Stomach smooth muscle (tissue), 2 donors: ENCODE measurements at regions not wholly inside any gene's neighbourhood (a gene's known extent, or its start where the extent isn't known, plus 50 kb on each side); places are given as distances from the start of the nearest gene placed in this dataset.
A peak's percentile ranks its signal among the peaks of the same experiment; 100 is the strongest.
"Not testable (repeated sequence)": the region's sequence is repeated elsewhere in the genome, so short reads cannot be mapped to it uniquely, and the experiment has no call there.

ENCODE experiments used
- H3K27ac ChIP-seq: one replicate; pipeline ENCODE4 v1.7.0; 2013; ENCODE audit warnings: mild to moderate bottlenecking, low read length, inconsistent platforms
- H3K27me3 ChIP-seq, 2 donors: one replicate each; pipeline ENCODE4 v1.7.0; 2013; ENCODE audit warnings: low read length in 2 of 2; ENCODE audit not compliant: insufficient read depth in 2 of 2, control insufficient read depth in 1 of 2
- H3K36me3 ChIP-seq, 2 donors: one replicate each; pipeline ENCODE4 v1.7.0; 2013; ENCODE audit warnings: low read length in 2 of 2; ENCODE audit not compliant: control insufficient read depth in 2 of 2, insufficient read depth in 2 of 2
- H3K4me1 ChIP-seq: one replicate; pipeline ENCODE4 v1.7.0; 2013; ENCODE audit warnings: low read length; ENCODE audit not compliant: control insufficient read depth, insufficient read depth
- H3K4me3 ChIP-seq, 2 donors: one replicate each; pipeline ENCODE4 v1.7.0; 2013; ENCODE audit warnings: low read length in 2 of 2
- H3K9ac ChIP-seq, 2 donors: one replicate each; pipeline ENCODE4 v1.7.0; 2013; ENCODE audit warnings: low read length in 2 of 2, mild to moderate bottlenecking in 1 of 2
- H3K9me3 ChIP-seq, 2 donors: one replicate each; pipeline ENCODE4 v1.7.0; 2013; ENCODE audit warnings: low read length in 2 of 2; ENCODE audit not compliant: control insufficient read depth in 2 of 2
- donor health status: healthy.
- donor health status: Pancreatic carcinoma.

DNA sequence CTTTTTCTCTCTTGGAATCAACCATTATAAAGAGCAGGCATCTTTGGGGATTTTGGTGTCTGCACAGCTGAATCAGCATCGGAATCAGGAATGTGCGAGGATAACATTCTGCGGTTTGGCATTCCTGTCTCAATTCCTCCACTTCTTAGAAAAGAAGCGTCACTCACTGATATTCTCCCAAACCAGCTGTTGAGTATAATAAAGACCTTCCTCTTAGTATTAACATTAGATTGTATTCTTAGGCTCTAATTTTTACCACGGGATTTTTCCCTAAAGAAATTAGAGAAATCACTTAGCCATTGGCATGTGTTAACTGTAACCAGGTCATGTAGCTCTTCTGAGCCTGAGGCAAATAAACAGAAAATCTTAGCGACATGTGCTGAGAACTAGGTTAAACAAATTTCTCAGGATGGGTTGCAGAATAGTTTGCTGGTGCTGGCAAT lies 128.7 kb downstream of the TMX1 start:
- Histone ChIP-seq H3K9me3 (no peaks in the 10 kb centered on the region), H3K4me3 (no peak overlapping the region), H3K4me1 (no peaks in the 10 kb centered on the region), H3K36me3 (no peaks in the 10 kb centered on the region), H3K9ac (no peak overlapping the region), H3K27me3 (no peaks in the 10 kb centered on the region), H3K27ac (no peak overlapping the region)

DNA sequence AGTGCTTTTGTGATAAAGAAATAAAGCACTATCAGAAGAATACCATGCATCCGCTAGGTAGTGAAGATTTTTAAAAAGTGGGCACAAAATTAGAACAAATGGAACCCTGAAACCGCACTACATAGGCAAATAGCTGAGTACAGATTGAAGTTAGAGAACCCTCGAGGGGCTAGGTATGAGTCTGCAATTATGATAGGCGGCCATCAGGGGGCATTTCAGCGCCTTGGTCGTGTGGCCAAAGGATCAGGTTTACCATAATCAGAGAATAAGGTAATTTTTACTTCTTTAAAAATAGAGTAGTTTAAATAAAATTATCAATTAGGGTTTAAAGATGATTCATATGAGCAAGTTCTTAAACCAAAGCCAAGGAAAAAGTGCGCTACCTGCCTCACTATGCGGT lies 129.8 kb downstream of the TMX1 start:
- Histone ChIP-seq H3K9ac (no peak overlapping the region), H3K27ac (no peak overlapping the region), H3K4me1 (no peaks in the 10 kb centered on the region), H3K36me3 (no peaks in the 10 kb centered on the region), H3K27me3 (no peaks in the 10 kb centered on the region), H3K9me3 (no peaks in the 10 kb centered on the region), H3K4me3 (no peak overlapping the region)

DNA sequence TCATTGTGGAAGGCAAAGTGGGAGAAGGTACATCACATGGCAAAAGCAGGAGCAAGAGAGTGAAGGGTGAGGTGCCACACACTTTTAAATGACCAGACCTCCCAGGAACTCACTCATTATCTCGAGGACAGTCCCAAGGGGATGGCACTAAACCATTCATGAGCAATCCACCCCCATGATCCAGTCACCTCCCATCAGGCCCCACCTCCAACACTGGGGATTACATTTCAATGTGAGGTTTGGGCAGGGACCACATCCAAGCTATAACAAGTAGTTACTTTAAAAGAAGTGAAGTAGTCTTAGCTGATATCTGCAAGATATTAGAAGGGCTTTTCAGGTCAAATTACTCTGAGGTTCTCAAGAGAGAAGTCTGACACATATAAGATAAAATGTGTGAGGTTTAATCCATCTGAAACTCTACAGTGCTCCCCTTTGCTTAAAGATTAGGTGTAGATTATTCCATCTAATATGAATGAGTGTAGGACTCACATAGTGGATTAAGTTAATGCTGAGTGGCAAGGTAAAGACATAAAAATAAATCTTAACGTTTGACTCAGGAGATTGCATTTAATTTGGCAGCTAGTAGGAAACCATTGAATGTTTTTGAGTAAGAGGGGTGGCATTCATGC lies 130.8 kb downstream of the TMX1 start:
- Histone ChIP-seq H3K4me1 (no peaks in the 10 kb centered on the region), H3K9ac (no peak overlapping the region), H3K36me3 (no peaks in the 10 kb centered on the region), H3K27me3 (no peaks in the 10 kb centered on the region), H3K4me3 (no peak overlapping the region), H3K27ac (no peak overlapping the region), H3K9me3 (no peaks in the 10 kb centered on the region)

DNA sequence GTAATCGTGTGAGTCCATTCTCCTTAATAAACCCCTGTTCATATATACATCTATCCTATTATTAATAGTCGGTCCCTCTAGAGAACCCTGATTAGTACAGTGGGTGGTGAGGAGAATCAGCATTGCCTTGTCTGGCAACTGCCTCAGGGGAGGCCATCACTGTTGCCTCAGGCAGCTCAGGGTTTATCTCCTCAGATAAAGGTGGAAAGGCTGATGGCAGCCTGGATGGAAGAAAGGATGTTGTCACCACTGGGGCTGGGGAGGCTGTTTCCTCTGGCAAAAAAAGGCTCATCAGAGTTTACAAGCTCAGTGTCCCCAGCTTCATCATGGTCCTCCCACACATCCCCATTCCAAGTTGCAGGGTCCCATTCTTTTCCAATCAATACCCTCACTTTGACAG lies 137.1 kb downstream of the TMX1 start:
- not testable (repeated sequence) for H3K27ac ChIP-seq, H3K27me3 ChIP-seq

DNA sequence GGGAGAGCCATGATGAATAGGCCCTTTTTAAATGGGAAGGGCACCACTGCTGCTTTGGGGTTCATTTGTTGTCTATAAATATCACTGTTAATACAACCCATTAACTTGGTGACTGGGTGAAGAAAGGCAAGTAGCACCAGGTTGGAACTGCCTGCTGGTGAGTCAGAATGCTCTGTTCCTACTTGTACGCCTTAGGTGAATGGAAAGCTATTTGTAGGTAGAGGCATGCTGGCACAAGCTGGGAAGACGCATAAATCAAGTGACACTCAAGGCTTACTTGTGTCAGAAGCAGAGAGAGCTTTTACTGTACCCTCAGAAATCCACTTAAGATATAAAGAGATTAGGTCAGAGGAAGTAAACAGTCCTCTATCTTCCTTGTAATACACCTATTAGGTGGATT lies 142.5 kb downstream of the TMX1 start:
- no peak overlapping the region for H3K27ac ChIP-seq
- H3K9ac ChIP-seq = no peak overlapping the region
- no peaks in the 10 kb centered on the region for H3K27me3 ChIP-seq
- H3K4me1 ChIP-seq = no peaks in the 10 kb centered on the region
- no peaks in the 10 kb centered on the region for H3K9me3 ChIP-seq
- H3K4me3 ChIP-seq = no peak overlapping the region
- no peaks in the 10 kb centered on the region for H3K36me3 ChIP-seq

More for the DNA sequence above, 137.1 kb downstream of the TMX1 start:
- not testable (repeated sequence) for H3K9me3 ChIP-seq, H3K4me1 ChIP-seq, H3K4me3 ChIP-seq, H3K9ac ChIP-seq, H3K36me3 ChIP-seq

DNA sequence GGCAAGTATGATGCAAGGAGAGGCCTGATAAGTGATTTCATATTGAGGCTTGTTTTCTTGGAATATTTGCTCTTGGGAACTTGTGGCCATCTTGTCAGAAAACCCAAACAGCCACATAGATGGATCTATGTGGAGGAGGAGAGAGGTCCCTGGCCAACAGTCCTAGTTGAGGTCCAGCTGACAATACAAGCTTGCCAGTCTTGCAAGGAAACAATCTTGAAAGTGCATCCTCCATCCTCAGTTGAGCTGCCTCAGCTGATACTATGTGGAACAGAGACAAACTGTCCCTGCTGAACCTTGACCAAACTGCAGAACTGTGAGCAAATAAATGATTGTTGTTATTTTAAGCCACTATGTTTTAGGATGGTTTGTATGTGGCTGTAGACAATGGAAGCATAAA lies 146.4 kb downstream of the TMX1 start:
- H3K27me3 ChIP-seq = no peaks in the 10 kb centered on the region
- no peaks in the 10 kb centered on the region for H3K4me1 ChIP-seq
- H3K9ac ChIP-seq = no peak overlapping the region
- no peaks in the 10 kb centered on the region for H3K9me3 ChIP-seq
- no peak overlapping the region for H3K27ac ChIP-seq
- H3K4me3 ChIP-seq = no peak overlapping the region
- H3K36me3 ChIP-seq = no peaks in the 10 kb centered on the region

DNA sequence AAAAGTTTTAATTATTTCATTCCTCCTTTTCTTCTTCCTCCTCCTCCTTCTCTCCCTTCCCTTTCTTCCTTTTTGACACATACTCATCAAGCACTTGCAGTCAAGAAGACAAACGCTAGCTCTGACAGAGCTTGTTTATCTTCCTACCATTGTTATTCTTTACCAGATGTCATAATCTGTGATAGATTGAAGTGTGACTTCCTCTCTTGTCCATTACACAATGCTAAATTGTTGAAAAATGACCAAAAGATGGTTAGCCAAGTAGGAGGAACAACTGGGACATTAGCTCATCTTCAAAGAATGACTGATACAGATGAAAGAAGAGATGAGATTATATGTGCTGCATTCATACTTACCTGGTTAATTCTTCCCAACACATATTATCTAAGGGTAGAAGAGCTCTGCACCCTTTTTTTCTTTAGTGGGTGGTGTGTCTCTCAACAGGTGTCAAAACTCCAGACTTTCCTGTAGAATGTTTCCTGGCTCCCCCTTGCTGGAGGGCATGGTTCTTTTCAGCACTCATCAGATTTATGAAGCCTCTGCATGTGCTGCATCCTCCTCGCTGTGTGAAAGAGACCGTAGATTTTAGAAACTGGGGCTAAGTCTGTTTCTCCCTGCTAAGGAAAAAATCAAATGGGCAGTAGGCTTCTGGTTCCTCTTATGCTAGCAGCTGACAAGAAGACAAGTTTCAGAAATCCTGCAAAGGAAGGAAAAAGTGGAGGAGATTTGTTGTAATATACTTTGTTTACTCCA lies 147.1 kb downstream of the TMX1 start:
- Histone ChIP-seq H3K27ac (no peak overlapping the region), H3K9me3 (no peaks in the 10 kb centered on the region), H3K9ac (no peak overlapping the region), H3K36me3 (no peaks in the 10 kb centered on the region), H3K4me3 (no peak overlapping the region), H3K27me3 (no peaks in the 10 kb centered on the region), H3K4me1 (no peaks in the 10 kb centered on the region)

DNA sequence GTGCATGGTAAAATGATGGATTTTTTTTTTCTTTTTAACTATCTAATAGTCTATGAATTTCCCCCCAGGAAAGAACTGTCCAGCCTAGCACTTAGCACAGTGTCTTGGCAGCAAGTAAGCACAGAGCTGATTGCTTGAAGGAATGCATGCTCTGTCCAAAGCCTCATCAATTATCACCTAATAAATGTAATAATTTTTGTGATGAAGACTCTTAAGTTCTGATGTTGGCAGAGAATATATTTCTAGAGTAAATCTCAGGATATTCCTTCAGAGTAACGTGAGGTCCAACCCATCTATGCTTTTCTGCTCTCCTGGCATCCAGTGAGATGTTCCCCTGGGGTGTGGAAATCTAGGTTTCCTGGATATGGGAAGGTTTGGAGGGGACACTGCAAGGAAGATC lies 152.4 kb downstream of the TMX1 start:
- H3K27me3 ChIP-seq = no peaks in the 10 kb centered on the region
- H3K4me1 ChIP-seq = peaks cover 25% of the 10 kb centered on the region
- H3K4me3 ChIP-seq = no peak overlapping the region
- no peak overlapping the region for H3K27ac ChIP-seq
- H3K9ac ChIP-seq = no peak overlapping the region
- no peaks in the 10 kb centered on the region for H3K36me3 ChIP-seq
- no peaks in the 10 kb centered on the region for H3K9me3 ChIP-seq

DNA sequence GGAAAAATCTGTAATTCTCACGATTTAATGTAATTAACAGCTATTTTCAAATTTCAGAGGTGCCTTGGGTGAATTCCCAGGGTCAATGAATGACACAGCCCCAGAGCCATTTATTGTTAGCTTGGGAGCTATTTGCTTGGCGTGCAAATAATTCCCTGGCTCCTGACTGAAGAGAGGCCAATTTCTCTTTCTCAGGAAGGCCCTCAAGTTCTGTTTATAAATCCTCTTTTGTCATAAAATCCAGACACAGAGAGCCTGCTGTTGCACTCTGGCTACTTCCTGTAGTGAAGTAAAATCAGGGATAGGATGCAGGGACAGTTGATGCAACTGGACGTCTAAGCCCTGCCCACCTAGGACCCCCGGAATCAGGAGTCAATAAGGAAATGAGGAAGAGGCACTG lies 154.3 kb downstream of the TMX1 start:
- Histone ChIP-seq H3K36me3 (no peaks in the 10 kb centered on the region), H3K27me3 (no peaks in the 10 kb centered on the region), H3K4me1 (peaks cover 25% of the 10 kb centered on the region), H3K9ac (peak overlapping the region in 1 of 2 donors; percentile 36), H3K4me3 (no peak overlapping the region), H3K9me3 (no peaks in the 10 kb centered on the region), H3K27ac (peak overlapping the region; percentile 56)

DNA sequence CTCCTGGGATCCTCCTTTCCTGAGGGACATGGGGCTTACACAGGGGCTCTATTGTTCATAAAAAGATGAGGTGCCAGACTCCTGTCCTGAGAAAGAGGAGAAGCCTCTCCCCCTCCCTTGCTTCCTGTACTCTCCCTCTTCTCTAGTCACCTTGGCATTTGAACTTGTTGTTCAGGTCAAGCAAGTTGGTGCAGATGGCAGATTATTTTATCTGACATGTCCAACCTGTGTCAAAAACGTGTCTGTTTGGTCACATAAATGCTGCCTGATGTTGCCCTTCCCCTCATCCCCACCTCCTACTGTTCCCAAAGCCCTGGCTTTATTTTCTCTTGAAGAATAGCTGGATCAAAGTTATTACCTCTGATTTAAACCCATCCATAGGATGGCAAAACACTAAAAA lies 154.8 kb downstream of the TMX1 start:
- H3K4me1 ChIP-seq = peaks cover 25% of the 10 kb centered on the region
- H3K27me3 ChIP-seq = no peaks in the 10 kb centered on the region
- H3K9me3 ChIP-seq = no peaks in the 10 kb centered on the region
- peak overlapping the region; percentile 56 for H3K27ac ChIP-seq
- no peaks in the 10 kb centered on the region for H3K36me3 ChIP-seq
- H3K9ac ChIP-seq = peak overlapping the region in 1 of 2 donors; percentile 36
- H3K4me3 ChIP-seq = no peak overlapping the region

DNA sequence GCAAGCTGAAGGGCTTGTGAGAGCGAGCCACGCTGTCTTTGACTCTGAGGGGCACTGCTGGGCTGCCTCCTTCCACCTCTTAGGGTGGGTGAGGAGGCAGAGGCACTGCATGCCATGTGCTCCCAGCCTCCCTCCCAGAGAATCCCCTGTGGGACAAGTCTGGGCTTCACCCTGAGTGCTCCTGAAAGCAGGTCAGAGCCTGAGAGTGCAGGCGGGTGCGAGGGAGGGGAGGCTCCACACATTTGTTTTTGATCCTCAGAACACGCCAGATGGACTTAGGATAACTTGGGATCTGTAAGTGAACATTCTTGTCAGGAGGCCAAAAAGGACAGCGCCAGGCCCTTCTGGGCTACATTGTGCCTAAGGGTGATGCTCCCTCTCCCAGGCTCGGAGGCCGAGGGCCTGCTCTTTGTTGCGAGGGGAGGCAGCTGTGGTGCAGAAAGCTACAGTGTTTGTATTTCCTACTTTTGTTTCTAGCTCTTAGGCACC lies 155.4 kb downstream of the TMX1 start:
- peak overlapping the region; percentile 56 for H3K27ac ChIP-seq
- peak overlapping the region in 1 of 2 donors; percentile 36 for H3K9ac ChIP-seq
- no peaks in the 10 kb centered on the region for H3K27me3 ChIP-seq
- H3K4me3 ChIP-seq = peak overlapping the region in 1 of 2 donors; percentile 35
- peaks cover 25% of the 10 kb centered on the region for H3K4me1 ChIP-seq
- H3K9me3 ChIP-seq = no peaks in the 10 kb centered on the region
- no peaks in the 10 kb centered on the region for H3K36me3 ChIP-seq
